ENCODE measurements at regions not wholly inside any gene's neighbourhood (a gene's known extent, or its start where the extent isn't known, plus 50 kb on each side); places are given as distances from the start of the nearest gene placed in this dataset.

- TF ChIP-seq CTCF (IDR thresholded peaks at IDR 0.05): no peak
- TF ChIP-seq POLR2A (IDR thresholded peaks at IDR 0.05): no peak
Measured at GRCh38 chr10:28408237-28408777, 105.4 kb upstream of the MPP7 start.

Data from ovary (tissue), 3 donors.